Activated CD4-positive, alpha-beta T cell treated with anti-CD3 and anti-CD28 coated beads, Interleukin-2, amount 10 ng/mL, durations not matched to agents 24 days and 14 days (primary cell): ENCODE measurements at regions not wholly inside any gene's neighbourhood (a gene's known extent, or its start where the extent isn't known, plus 50 kb on each side); places are given as distances from the start of the nearest gene placed in this dataset.

Experiments used
- DNase-seq: peaks from one replicate; pipeline ENCODE4 v3.0.0; 2022
- H3K27ac Mint-ChIP-seq: one replicate; pipeline ENCODE4 v1.8.0; 2022; ENCODE audit warnings: mild to moderate bottlenecking, mixed read lengths
- H3K27me3 Mint-ChIP-seq: one replicate; pipeline ENCODE4 v1.8.0; 2022; ENCODE audit warnings: mixed read lengths
- H3K36me3 Mint-ChIP-seq: one replicate; pipeline ENCODE4 v1.8.0; 2022; ENCODE audit warnings: low read depth, mild to moderate bottlenecking, mixed read lengths
- H3K4me1 Mint-ChIP-seq: one replicate; pipeline ENCODE4 v1.8.0; 2021; ENCODE audit warnings: mixed read lengths
- H3K4me3 Mint-ChIP-seq: one replicate; pipeline ENCODE4 v1.8.0; 2022; ENCODE audit warnings: mild to moderate bottlenecking, moderate library complexity, mixed read lengths
- H3K9me3 Mint-ChIP-seq: one replicate; pipeline ENCODE4 v1.8.0; 2021; ENCODE audit warnings: mixed read lengths
- intact Hi-C: fragments of 100-400 bp; cut with micrococcal nuclease; formaldehyde crosslinking; loops from one replicate; pipeline ENCODE4 v1.15.1; 2023

GRCh38 chr5:10812218-10812617 is 51.2 kb upstream of the DAP start:
- Mint-ChIP-seq H3K4me1 (no peaks in the 10 kb centered on the region), H3K27me3 (peaks cover 24% of the 10 kb centered on the region)
- intact Hi-C loops, result no loop called here

More at GRCh38 chr5:10812218-10812617, 51.2 kb upstream of the DAP start:
- peaks cover 8% of the 10 kb centered on the region for H3K9me3 Mint-ChIP-seq
- no peaks in the 10 kb centered on the region for H3K36me3 Mint-ChIP-seq
- no peak overlapping the region for H3K4me3 Mint-ChIP-seq
- DNase-seq, result no peak
- no peak overlapping the region for H3K27ac Mint-ChIP-seq
